Parathyroid adenoma (tissue), 2 donors: ENCODE measurements at regions not wholly inside any gene's neighbourhood (a gene's known extent, or its start where the extent isn't known, plus 50 kb on each side); places are given as distances from the start of the nearest gene placed in this dataset.

ENCODE experiments used
- H2AFZ ChIP-seq: fragments of 300-600 bp; sonication (generic); one replicate; pipeline ENCODE4 v1.7.0; 2017; ENCODE audit warnings: antibody characterized with exemption, mild to moderate bottlenecking
- H3K27ac ChIP-seq: fragments of 300-600 bp; sonication (generic); one replicate; pipeline ENCODE4 v1.7.0; 2017
- H3K27me3 ChIP-seq: fragments of 300-600 bp; sonication (generic); one replicate; pipeline ENCODE4 v1.7.0; 2017; ENCODE audit warnings: low read length; ENCODE audit not compliant: control insufficient read depth, insufficient read depth
- H3K36me3 ChIP-seq: fragments of 300-600 bp; sonication (generic); one replicate; pipeline ENCODE4 v1.7.0; 2017; ENCODE audit warnings: low read length; ENCODE audit not compliant: control insufficient read depth, insufficient read depth
- H3K4me1 ChIP-seq: fragments of 300-600 bp; sonication (generic); one replicate; pipeline ENCODE4 v1.7.0; 2017; ENCODE audit warnings: control low read depth
- H3K4me2 ChIP-seq: fragments of 300-600 bp; sonication (generic); one replicate; pipeline ENCODE4 v1.7.0; 2017; ENCODE audit warnings: low read length
- H3K4me3 ChIP-seq: fragments of 300-600 bp; sonication (generic); one replicate; pipeline ENCODE4 v1.7.0; 2017; ENCODE audit warnings: low read depth, low read length
- H3K79me2 ChIP-seq: fragments of 300-600 bp; sonication (generic); one replicate; pipeline ENCODE4 v1.7.0; 2017; ENCODE audit warnings: control low read depth
- H3K9ac ChIP-seq: fragments of 300-600 bp; sonication (generic); one replicate; pipeline ENCODE4 v1.7.0; 2017; ENCODE audit warnings: mild to moderate bottlenecking
- H3K9me3 ChIP-seq: fragments of 300-600 bp; sonication (generic); one replicate; pipeline ENCODE4 v1.7.0; 2017; ENCODE audit warnings: low read length; ENCODE audit not compliant: control insufficient read depth
- TF ChIP-seq, protein P1 (sequence below): fragments of 300-600 bp; sonication (generic); IDR thresholded peaks from one replicate; pipeline ENCODE4 v1.7.0; 2017; ENCODE audit warnings: antibody characterized with exemption, mild to moderate bottlenecking
- donor health status: primary hyperparathyroidism.

DNA sequence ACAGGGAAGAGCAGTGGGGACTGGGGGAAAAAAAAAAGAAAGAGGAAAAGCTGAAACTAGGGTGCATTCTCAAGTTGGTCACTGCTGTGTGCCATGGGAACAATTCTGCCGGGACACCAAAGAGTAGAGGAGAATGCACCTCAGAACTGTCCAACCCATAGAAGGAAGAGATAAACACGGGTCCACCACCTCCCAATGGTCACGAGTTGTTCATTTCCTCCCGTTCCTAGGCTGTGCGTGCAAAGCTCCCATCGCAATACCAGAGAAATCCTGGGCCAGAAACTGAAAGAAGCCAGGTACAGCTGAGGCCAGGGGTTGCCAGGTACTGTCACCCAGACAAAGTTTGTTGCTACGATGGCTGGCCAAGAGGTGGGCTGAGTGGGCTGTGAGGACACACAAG is 236.9 kb upstream of the ANKRD55 start:
- Histone ChIP-seq H3K36me3 (no peaks in the 10 kb centered on the region), H3K27ac (no peak overlapping the region), H3K4me1 (no peaks in the 10 kb centered on the region), H3K4me2 (no peak overlapping the region), H2AFZ (no peak overlapping the region), H3K27me3 (no peaks in the 10 kb centered on the region), H3K79me2 (peaks cover 3% of the 10 kb centered on the region), H3K9ac (no peak overlapping the region), H3K9me3 (no peaks in the 10 kb centered on the region), H3K4me3 (no peak overlapping the region)
- TF ChIP-seq, protein P1, sequence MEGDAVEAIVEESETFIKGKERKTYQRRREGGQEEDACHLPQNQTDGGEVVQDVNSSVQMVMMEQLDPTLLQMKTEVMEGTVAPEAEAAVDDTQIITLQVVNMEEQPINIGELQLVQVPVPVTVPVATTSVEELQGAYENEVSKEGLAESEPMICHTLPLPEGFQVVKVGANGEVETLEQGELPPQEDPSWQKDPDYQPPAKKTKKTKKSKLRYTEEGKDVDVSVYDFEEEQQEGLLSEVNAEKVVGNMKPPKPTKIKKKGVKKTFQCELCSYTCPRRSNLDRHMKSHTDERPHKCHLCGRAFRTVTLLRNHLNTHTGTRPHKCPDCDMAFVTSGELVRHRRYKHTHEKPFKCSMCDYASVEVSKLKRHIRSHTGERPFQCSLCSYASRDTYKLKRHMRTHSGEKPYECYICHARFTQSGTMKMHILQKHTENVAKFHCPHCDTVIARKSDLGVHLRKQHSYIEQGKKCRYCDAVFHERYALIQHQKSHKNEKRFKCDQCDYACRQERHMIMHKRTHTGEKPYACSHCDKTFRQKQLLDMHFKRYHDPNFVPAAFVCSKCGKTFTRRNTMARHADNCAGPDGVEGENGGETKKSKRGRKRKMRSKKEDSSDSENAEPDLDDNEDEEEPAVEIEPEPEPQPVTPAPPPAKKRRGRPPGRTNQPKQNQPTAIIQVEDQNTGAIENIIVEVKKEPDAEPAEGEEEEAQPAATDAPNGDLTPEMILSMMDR, result no peak

DNA sequence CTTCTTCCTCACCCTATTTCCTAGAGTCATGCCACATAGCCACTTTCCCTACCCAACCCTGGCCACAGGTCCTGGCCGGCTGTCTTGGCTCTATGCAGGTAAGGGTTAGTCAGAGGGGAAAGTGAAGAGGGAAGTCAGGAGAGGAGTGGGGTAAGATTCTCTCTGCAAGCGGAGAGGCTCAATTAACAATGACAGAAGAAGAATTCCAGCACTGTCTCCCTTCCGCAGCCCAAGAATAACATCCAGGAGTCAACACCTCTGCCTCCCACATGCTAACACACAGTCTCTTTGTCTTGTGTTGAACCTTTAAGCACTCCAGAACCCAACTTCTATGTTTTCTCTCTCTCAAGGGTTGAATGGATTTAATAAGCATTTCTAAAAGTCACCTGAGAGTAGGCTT is 235.1 kb upstream of the ANKRD55 start:
- no peak overlapping the region for H3K27ac ChIP-seq
- no peaks in the 10 kb centered on the region for H3K36me3 ChIP-seq
- no peak overlapping the region for H3K4me2 ChIP-seq
- H3K4me1 ChIP-seq, result no peaks in the 10 kb centered on the region
- TF ChIP-seq, protein P1, result no peak
- no peaks in the 10 kb centered on the region for H3K27me3 ChIP-seq
- no peak overlapping the region for H3K4me3 ChIP-seq
- H2AFZ ChIP-seq, result no peak overlapping the region
- H3K79me2 ChIP-seq, result no peaks in the 10 kb centered on the region
- H3K9me3 ChIP-seq, result no peaks in the 10 kb centered on the region
- H3K9ac ChIP-seq, result no peak overlapping the region

DNA sequence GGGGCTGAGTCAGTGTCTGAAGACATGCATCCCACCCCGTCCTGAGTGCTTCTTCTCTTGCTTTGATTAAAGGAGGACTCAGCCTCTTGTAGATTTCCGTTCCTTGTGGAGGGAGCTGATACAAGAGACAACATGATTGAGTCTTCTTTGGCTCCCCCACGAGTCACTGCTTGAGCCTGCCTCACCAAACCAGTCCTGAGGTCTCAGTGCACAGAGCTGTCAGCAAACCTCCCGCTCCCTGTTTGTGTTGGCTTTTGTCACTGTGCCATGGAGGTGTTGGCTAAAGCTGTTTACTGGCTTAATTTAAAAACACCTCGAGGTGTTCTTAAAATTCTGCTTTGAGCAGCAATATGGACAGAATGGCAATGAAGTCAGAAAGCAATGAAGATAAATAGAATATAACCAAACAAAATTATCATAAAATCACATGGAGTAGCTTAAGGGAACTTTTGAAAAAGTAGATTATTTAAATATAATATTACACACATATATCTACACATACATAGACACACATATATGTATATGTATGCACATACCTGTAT is 234.1 kb upstream of the ANKRD55 start:
- Histone ChIP-seq H3K9me3 (no peaks in the 10 kb centered on the region), H3K27ac (no peak overlapping the region), H2AFZ (no peak overlapping the region), H3K27me3 (no peaks in the 10 kb centered on the region), H3K4me3 (no peak overlapping the region), H3K4me2 (no peak overlapping the region), H3K36me3 (no peaks in the 10 kb centered on the region), H3K4me1 (no peaks in the 10 kb centered on the region), H3K9ac (no peak overlapping the region), H3K79me2 (no peaks in the 10 kb centered on the region)
- TF ChIP-seq, protein P1, result no peak

DNA sequence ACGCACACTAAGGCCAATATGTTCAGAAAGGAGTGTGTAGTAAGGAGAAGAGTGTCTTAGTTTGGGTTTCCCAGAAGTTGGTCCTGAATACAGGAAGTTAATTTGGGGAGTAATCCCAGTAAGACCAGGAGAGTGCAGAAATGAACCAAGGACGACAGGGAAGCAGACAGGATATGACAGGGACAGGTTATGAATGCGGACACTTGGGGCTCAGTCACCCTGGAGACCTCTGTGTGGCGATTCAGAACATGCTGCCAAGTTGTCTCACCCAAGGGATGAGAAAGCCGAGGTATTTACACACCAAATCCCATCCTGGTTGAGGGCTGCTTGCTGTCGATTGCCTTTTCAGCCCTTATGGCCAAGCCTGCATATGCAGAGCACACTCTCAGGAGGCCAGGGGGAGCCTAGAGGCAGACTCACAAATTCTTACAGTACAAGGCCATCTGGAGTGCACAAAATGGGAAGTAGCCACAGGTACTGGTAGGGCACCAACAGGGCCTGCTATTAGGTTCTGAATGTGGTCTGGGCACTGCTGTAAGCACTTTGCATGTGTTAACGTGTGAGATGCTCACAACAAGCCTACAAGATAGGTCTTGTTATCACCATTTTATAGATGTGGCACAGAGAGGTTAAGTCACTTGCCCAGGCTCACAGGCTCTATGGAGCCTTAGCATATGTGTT is 233.1 kb upstream of the ANKRD55 start:
- H3K9me3 ChIP-seq, result no peaks in the 10 kb centered on the region
- H2AFZ ChIP-seq, result no peak overlapping the region
- no peaks in the 10 kb centered on the region for H3K79me2 ChIP-seq
- TF ChIP-seq, protein P1, result no peak
- no peaks in the 10 kb centered on the region for H3K36me3 ChIP-seq
- no peaks in the 10 kb centered on the region for H3K27me3 ChIP-seq
- no peak overlapping the region for H3K4me3 ChIP-seq
- no peak overlapping the region for H3K9ac ChIP-seq
- no peaks in the 10 kb centered on the region for H3K4me1 ChIP-seq
- H3K4me2 ChIP-seq, result no peak overlapping the region
- H3K27ac ChIP-seq, result no peak overlapping the region

DNA sequence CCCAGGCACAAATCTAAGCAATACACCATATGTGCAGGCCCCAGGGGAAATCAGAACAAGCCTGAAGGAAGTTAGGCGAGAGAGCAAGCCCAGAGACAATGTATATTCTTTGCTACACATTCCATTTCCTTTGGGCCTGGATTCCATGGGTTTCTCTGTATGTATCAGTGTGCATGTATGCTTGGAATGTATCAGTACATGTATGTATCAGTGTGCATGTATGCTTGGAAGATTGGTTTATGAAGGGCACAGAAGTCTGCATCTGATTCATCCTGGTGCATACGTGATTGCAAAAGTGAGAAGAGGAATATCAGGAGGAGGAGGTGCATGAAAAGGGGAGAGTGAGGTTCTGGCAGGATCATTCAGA is 232.6 kb upstream of the ANKRD55 start:
- Histone ChIP-seq H3K4me3 (no peak overlapping the region), H3K27me3 (no peaks in the 10 kb centered on the region), H3K9ac (no peak overlapping the region), H3K79me2 (no peaks in the 10 kb centered on the region), H2AFZ (no peak overlapping the region), H3K36me3 (no peaks in the 10 kb centered on the region), H3K4me2 (no peak overlapping the region), H3K9me3 (no peaks in the 10 kb centered on the region), H3K4me1 (no peaks in the 10 kb centered on the region), H3K27ac (no peak overlapping the region)
- TF ChIP-seq, protein P1, result no peak
